ENCODE measurements at regions not wholly inside any gene's neighbourhood (a gene's known extent, or its start where the extent isn't known, plus 50 kb on each side); places are given as distances from the start of the nearest gene placed in this dataset.

DNA sequence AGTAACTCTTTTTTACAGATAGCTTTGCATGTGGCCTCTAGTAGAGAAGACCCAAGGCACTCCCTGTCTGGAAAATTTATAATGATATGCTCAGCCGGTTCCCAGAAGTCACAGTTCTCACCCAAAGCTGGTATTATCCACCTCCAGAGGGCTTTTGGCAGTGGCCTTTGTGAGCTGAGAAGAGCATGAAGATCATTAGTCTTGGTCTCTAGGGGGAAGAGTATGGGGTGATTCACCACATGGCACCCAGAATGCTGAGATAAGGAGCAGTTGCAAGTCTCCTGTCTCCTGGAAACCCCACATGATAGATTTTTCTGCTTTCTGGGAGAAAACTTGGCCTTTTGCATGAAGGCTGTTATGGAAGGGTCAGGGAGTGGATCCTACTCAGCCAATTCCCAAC, 75.4 kb upstream of the PRPS1 start:
- H3K36me3 ChIP-seq (ENCODE audit: insufficient read depth, low read length) = no peaks in the 10 kb centered on the region
- no peak overlapping the region for H3K4me2 ChIP-seq (ENCODE audit: insufficient read depth, low read length)
- H3K4me3 ChIP-seq (ENCODE audit: insufficient read depth, low read length) = no peak overlapping the region
- H3K27me3 ChIP-seq (ENCODE audit: insufficient read depth, low read length) = peaks cover 11% of the 10 kb centered on the region
- no peaks in the 10 kb centered on the region for H4K20me1 ChIP-seq (ENCODE audit: insufficient read depth, low read length)
- H3K9me3 ChIP-seq (ENCODE audit: low read depth, low read length) = no peaks in the 10 kb centered on the region
- TF ChIP-seq CTCF (IDR thresholded peaks at IDR 0.05; ENCODE audit: extremely low read depth, low read depth, low read length) = no peak
- H2AFZ ChIP-seq (ENCODE audit: low read length) = no peak overlapping the region
- peaks cover 6% of the 10 kb centered on the region for H3K4me1 ChIP-seq (ENCODE audit: insufficient read depth, low read length)
- no peak for DNase-seq (ENCODE audit: insufficient read length, low spot score, missing footprints)
- H3K27ac ChIP-seq (ENCODE audit: low read depth, low read length) = no peak overlapping the region
- no peaks in the 10 kb centered on the region for H3K79me2 ChIP-seq (ENCODE audit: insufficient read depth, low read length)

- TF ChIP-seq CTCF (IDR thresholded peaks at IDR 0.05; ENCODE audit: extremely low read depth, low read depth, low read length) = no peak
- DNase-seq (ENCODE audit: insufficient read length, low spot score, missing footprints) = no peak
- no peaks in the 10 kb centered on the region for H3K79me2 ChIP-seq (ENCODE audit: insufficient read depth, low read length)
- no peak overlapping the region for H3K27ac ChIP-seq (ENCODE audit: low read depth, low read length)
- peaks cover 12% of the 10 kb centered on the region for H3K27me3 ChIP-seq (ENCODE audit: insufficient read depth, low read length)
- no peaks in the 10 kb centered on the region for H4K20me1 ChIP-seq (ENCODE audit: insufficient read depth, low read length)
- no peaks in the 10 kb centered on the region for H3K36me3 ChIP-seq (ENCODE audit: insufficient read depth, low read length)
- no peaks in the 10 kb centered on the region for H3K9me3 ChIP-seq (ENCODE audit: low read depth, low read length)
- H3K4me3 ChIP-seq (ENCODE audit: insufficient read depth, low read length) = no peak overlapping the region
- no peak overlapping the region for H2AFZ ChIP-seq (ENCODE audit: low read length)
- no peak overlapping the region for H3K4me2 ChIP-seq (ENCODE audit: insufficient read depth, low read length)
- peaks cover 11% of the 10 kb centered on the region for H3K4me1 ChIP-seq (ENCODE audit: insufficient read depth, low read length)
Measured at GRCh38 chrX:107556967-107557366, 71.3 kb upstream of the PRPS1 start.

DNA sequence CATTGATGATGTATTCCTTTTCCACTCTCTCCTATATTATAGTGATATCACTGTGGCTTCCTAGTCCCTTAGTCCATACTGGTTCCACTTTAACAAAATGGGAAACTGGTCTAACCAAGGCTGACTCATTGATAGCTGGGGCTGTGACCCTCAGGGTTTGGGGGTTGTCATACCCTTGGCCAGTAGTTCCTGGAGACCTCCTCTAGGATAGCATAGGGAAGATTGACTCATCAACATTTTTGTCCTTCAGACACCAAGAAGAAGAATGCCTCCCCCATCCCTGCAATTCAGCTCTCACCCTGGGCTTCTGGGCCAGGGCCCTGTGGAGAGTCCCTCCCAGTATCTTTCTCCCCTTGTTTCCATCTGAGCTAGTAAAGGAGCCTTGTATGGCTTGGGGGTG, 68.8 kb upstream of the PRPS1 start:
- H4K20me1 ChIP-seq (ENCODE audit: insufficient read depth, low read length) = peaks cover 4% of the 10 kb centered on the region
- H3K4me1 ChIP-seq (ENCODE audit: insufficient read depth, low read length) = peaks cover 19% of the 10 kb centered on the region
- H3K4me2 ChIP-seq (ENCODE audit: insufficient read depth, low read length) = no peak overlapping the region
- no peak overlapping the region for H2AFZ ChIP-seq (ENCODE audit: low read length)
- H3K9me3 ChIP-seq (ENCODE audit: low read depth, low read length) = no peaks in the 10 kb centered on the region
- peaks cover 10% of the 10 kb centered on the region for H3K27me3 ChIP-seq (ENCODE audit: insufficient read depth, low read length)
- no peaks in the 10 kb centered on the region for H3K36me3 ChIP-seq (ENCODE audit: insufficient read depth, low read length)
- H3K27ac ChIP-seq (ENCODE audit: low read depth, low read length) = no peak overlapping the region
- DNase-seq (ENCODE audit: insufficient read length, low spot score, missing footprints) = no peak
- H3K79me2 ChIP-seq (ENCODE audit: insufficient read depth, low read length) = no peaks in the 10 kb centered on the region
- H3K4me3 ChIP-seq (ENCODE audit: insufficient read depth, low read length) = no peak overlapping the region
- no peak for TF ChIP-seq CTCF (IDR thresholded peaks at IDR 0.05; ENCODE audit: extremely low read depth, low read depth, low read length)

DNA sequence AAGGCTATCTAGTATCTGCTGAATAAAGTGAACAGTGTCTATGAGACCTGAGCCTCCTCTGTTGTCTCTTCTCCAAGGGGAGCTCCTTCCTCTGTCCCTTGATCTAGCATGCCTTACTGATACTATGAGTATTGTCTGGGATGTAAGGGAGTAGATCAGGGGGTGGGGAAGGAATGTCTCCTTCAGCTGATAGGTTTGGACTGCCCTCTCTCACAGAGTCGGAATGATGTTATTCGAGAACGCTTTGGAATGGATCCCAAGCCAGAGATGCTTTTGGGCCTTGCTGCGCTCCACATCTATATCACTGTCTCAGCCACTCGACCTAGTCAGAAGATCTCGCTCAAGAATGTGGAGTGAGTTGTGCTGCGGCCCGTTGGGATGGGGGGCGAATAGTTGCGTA, 68.3 kb upstream of the PRPS1 start:
- Histone ChIP-seq H4K20me1 (ENCODE audit: insufficient read depth, low read length) (peaks cover 4% of the 10 kb centered on the region), H2AFZ (ENCODE audit: low read length) (no peak overlapping the region), H3K9me3 (ENCODE audit: low read depth, low read length) (no peaks in the 10 kb centered on the region), H3K4me2 (ENCODE audit: insufficient read depth, low read length) (no peak overlapping the region), H3K4me1 (ENCODE audit: insufficient read depth, low read length) (peaks cover 24% of the 10 kb centered on the region), H3K27ac (ENCODE audit: low read depth, low read length) (no peak overlapping the region), H3K79me2 (ENCODE audit: insufficient read depth, low read length) (no peaks in the 10 kb centered on the region), H3K27me3 (ENCODE audit: insufficient read depth, low read length) (peaks cover 8% of the 10 kb centered on the region), H3K36me3 (ENCODE audit: insufficient read depth, low read length) (no peaks in the 10 kb centered on the region), H3K4me3 (ENCODE audit: insufficient read depth, low read length) (no peak overlapping the region)
- TF ChIP-seq CTCF (IDR thresholded peaks at IDR 0.05; ENCODE audit: extremely low read depth, low read depth, low read length) = no peak
- no peak for DNase-seq (ENCODE audit: insufficient read length, low spot score, missing footprints)
